Gastrocnemius medialis (tissue), 4 donors: ENCODE measurements at regions not wholly inside any gene's neighbourhood (a gene's known extent, or its start where the extent isn't known, plus 50 kb on each side); places are given as distances from the start of the nearest gene placed in this dataset.
A peak's percentile ranks its signal among the peaks of the same experiment; 100 is the strongest.

ENCODE experiments used
- ATAC-seq, 2 donors: fragments of 150-250 bp; one replicate each; pipeline ENCODE4 v1.9.1; 2016
- DNase-seq, 2 donors: peaks; one replicate each; pipeline ENCODE4 v3.0.0-alpha.2; 2019
- H3K27ac ChIP-seq, 4 donors: fragments of 200-600 bp; sonication (generic); 1 replicate in 1 of 4; 2 replicates in 3 of 4; pipeline ENCODE4 v1.5.1; 2016 to 2018; ENCODE audit warnings: mild to moderate bottlenecking in 2 of 4, moderate library complexity in 1 of 4
- H3K27me3 ChIP-seq, 3 donors: fragments of 200-600 bp; sonication (generic) in 2 of 3; 1 replicate in 1 of 3; 2 replicates in 2 of 3; pipeline versions ENCODE4 v1.5.1 to v1.6.0; 2016 to 2019; ENCODE audit warnings: mild to moderate bottlenecking in 1 of 3, moderate library complexity in 1 of 3
- H3K36me3 ChIP-seq, 2 donors: fragments of 200-600 bp; sonication (generic) in 1 of 2; one replicate each; pipeline ENCODE4 v1.5.1; 2017 to 2018
- H3K4me1 ChIP-seq, 2 donors: fragments of 200-600 bp; sonication (generic) in 1 of 2; one replicate each; pipeline ENCODE4 v1.5.1; 2016 to 2017; ENCODE audit warnings: mild to moderate bottlenecking in 2 of 2
- H3K4me3 ChIP-seq, 4 donors: fragments of 200-600 bp; sonication (generic) in 3 of 4; 1 replicate in 1 of 4; 2 replicates in 3 of 4; pipeline ENCODE4 v1.5.1; 2016 to 2019; ENCODE audit warnings: mild to moderate bottlenecking in 2 of 4
- H3K9me3 ChIP-seq, 3 donors: fragments of 200-600 bp; sonication (generic) in 2 of 3; 1 replicate in 1 of 3; 2 replicates in 2 of 3; pipeline ENCODE4 v1.5.1; 2016 to 2019
- POLR2A ChIP-seq, 2 donors: fragments of 450-650 bp; IDR thresholded peaks; one replicate each; pipeline ENCODE4 v1.6.1; 2017; ENCODE audit warnings: antibody characterized with exemption in 2 of 2, mild to moderate bottlenecking in 2 of 2, moderate library complexity in 2 of 2
- in situ Hi-C, 4 donors: fragments of 200-750 bp; cut with MboI; loops; one replicate each; pipeline versions ENCODE4 v1.15.0 to v1.8.0; 2017; ENCODE audit warnings: low sequenced_read_pairs in 4 of 4
- intact Hi-C: fragments of 100-400 bp; cut with DNase I; formaldehyde crosslinking; loops from one replicate; pipeline ENCODE4 v1.15.1; 2023; ENCODE audit warnings: low total_unique reads
- TF ChIP-seq, protein P1 (sequence below), 5 experiments: fragments of 450-650 bp in 3 of 5; fragments of 200-600 bp in 2 of 5; sonication (generic) in 2 of 5; IDR thresholded peaks in 4 of 5; conservative IDR thresholded peaks in 1 of 5; 1 replicate in 4 of 5; 2 replicates in 1 of 5; pipeline ENCODE4 v1.5.1; 2016 to 2019; ENCODE audit warnings: antibody characterized with exemption in 5 of 5, mild to moderate bottlenecking in 3 of 5, moderate library complexity in 3 of 5

DNA sequence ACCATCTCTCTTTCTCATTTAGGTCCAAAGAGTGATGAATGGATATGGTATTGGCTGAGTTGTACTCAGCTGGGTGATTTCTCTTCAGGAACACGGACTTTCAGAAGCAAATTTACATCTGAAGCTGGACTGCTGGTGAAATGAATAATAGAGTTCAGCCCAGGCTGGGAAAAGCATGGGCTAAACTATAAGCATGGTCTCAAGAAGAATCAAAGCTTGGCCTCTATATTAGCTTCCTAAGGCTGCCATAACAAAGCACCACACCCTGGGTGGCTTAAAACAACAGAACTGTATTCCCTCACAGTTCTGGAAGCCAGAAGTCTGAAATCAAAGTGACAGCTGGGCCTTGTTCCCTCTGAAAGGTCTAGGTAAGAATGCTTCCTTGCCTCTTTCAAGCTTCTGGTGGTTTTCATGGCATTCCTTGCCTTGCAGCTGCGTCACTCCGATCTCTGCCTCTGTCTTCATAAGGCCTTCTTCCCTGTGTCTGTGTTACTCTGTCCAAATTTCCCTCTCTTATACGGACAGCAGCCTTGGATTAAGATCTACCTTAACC is 89.8 kb upstream of the CES5A start:
- Histone ChIP-seq H3K27ac (no peak overlapping the region), H3K9me3 (no peaks in the 10 kb centered on the region), H3K27me3 (no peaks in the 10 kb centered on the region), H3K36me3 (no peaks in the 10 kb centered on the region), H3K4me1 (no peaks in the 10 kb centered on the region), H3K4me3 (no peak overlapping the region)
- TF ChIP-seq, protein P1, sequence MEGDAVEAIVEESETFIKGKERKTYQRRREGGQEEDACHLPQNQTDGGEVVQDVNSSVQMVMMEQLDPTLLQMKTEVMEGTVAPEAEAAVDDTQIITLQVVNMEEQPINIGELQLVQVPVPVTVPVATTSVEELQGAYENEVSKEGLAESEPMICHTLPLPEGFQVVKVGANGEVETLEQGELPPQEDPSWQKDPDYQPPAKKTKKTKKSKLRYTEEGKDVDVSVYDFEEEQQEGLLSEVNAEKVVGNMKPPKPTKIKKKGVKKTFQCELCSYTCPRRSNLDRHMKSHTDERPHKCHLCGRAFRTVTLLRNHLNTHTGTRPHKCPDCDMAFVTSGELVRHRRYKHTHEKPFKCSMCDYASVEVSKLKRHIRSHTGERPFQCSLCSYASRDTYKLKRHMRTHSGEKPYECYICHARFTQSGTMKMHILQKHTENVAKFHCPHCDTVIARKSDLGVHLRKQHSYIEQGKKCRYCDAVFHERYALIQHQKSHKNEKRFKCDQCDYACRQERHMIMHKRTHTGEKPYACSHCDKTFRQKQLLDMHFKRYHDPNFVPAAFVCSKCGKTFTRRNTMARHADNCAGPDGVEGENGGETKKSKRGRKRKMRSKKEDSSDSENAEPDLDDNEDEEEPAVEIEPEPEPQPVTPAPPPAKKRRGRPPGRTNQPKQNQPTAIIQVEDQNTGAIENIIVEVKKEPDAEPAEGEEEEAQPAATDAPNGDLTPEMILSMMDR (IDR thresholded peaks at IDR 0.05 in 4 of 5, conservative IDR thresholded peaks at IDR 0.05 in 1 of 5) = no peak
- DNase-seq (no peak), ATAC-seq (no peak)
- intact Hi-C loops (no loop called here), in situ Hi-C loops (loop anchor here in 1 of 4 donors (10.0 kb wide), 1 partner anchor 60 kb away; no protein-coding TSS in a partner anchor)

DNA sequence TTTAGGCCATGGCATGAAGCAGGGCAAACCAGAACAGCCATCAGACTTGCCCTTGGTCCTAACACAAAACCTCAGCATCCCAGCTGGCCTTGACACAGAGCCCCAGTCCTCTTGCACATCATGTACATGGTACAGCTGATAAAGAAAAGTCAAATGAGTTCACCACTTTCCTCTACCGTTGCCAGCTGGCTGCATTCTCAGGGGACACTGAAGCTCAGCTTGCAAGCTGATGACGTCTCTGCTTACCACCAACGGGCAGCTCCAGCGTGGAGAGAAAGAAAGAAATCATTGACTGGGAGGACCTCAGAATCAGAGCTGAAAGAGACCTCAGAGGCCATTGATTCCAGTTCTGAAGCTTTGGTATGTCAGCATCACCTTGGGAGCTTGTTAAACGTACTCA is 80.7 kb upstream of the CES5A start:
- no peaks in the 10 kb centered on the region for H3K36me3 ChIP-seq
- TF ChIP-seq, protein P1 (IDR thresholded peaks at IDR 0.05 in 4 of 5, conservative IDR thresholded peaks at IDR 0.05 in 1 of 5) = no peak
- no peak for TF ChIP-seq POLR2A (IDR thresholded peaks at IDR 0.05)
- no peaks in the 10 kb centered on the region for H3K27me3 ChIP-seq
- DNase-seq (peak in 1 of 2 donors; percentile 23), ATAC-seq (peak in 1 of 2 donors; percentile 39)
- no peaks in the 10 kb centered on the region for H3K9me3 ChIP-seq
- H3K4me1 ChIP-seq = no peaks in the 10 kb centered on the region
- H3K4me3 ChIP-seq = no peak overlapping the region
- in situ Hi-C loops = no loop called here
- intact Hi-C loops = no loop called here
- H3K27ac ChIP-seq = no peak overlapping the region

DNA sequence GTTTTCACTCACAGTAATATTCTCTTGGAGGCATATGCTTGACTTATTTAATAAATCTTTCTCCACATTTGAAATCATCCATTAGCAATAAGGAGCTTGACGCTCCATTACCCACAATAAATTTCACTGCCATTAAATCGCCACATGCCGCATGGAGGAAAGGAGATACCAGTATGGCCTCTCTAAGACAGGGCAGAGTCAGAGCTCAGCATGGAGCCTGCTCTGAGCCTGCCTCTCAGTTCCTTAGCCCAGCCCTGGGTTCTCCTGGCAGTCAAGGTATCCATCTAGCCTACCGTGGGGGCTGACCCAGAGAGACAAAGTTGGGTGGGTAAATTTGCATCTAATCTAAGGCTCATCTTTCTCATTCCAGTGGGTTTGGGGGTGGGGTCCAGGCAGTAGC is 80.3 kb upstream of the CES5A start:
- H3K36me3 ChIP-seq = no peaks in the 10 kb centered on the region
- H3K4me1 ChIP-seq = no peaks in the 10 kb centered on the region
- no peak for DNase-seq
- H3K27me3 ChIP-seq = no peaks in the 10 kb centered on the region
- intact Hi-C loops (no loop called here), in situ Hi-C loops (no loop called here)
- ATAC-seq = no peak
- no peak overlapping the region for H3K4me3 ChIP-seq
- H3K27ac ChIP-seq = no peak overlapping the region
- H3K9me3 ChIP-seq = no peaks in the 10 kb centered on the region
- no peak for TF ChIP-seq POLR2A (IDR thresholded peaks at IDR 0.05)
- TF ChIP-seq, protein P1 (IDR thresholded peaks at IDR 0.05 in 4 of 5, conservative IDR thresholded peaks at IDR 0.05 in 1 of 5) = no peak

DNA sequence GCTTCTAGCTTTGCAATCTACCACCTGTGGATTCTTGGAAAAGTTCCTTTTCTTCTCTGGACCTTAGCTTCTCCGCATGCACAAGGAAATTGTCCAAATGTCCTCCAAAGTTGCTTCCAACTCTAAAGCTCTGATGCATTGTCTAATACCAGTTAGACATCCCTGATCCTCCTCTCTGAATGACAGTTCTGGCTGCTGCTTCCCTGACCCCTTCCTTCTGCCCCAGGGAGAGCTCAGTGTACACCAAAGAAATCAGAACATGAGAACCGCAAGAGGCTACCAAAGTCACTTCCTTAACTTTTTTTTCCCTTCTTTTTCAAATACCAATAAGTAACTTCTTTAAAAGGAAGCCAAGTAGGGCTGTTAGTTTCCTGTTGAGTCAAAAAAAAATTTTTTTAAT is 79.7 kb upstream of the CES5A start:
- DNase-seq (no peak), ATAC-seq (no peak)
- H3K4me1 ChIP-seq = no peaks in the 10 kb centered on the region
- TF ChIP-seq, protein P1 (IDR thresholded peaks at IDR 0.05 in 4 of 5, conservative IDR thresholded peaks at IDR 0.05 in 1 of 5) = no peak
- TF ChIP-seq POLR2A (IDR thresholded peaks at IDR 0.05) = no peak
- intact Hi-C loops = no loop called here
- no peak overlapping the region for H3K27ac ChIP-seq
- in situ Hi-C loops = no loop called here
- no peak overlapping the region for H3K4me3 ChIP-seq
- H3K9me3 ChIP-seq = no peaks in the 10 kb centered on the region
- H3K27me3 ChIP-seq = no peaks in the 10 kb centered on the region
- H3K36me3 ChIP-seq = no peaks in the 10 kb centered on the region

DNA sequence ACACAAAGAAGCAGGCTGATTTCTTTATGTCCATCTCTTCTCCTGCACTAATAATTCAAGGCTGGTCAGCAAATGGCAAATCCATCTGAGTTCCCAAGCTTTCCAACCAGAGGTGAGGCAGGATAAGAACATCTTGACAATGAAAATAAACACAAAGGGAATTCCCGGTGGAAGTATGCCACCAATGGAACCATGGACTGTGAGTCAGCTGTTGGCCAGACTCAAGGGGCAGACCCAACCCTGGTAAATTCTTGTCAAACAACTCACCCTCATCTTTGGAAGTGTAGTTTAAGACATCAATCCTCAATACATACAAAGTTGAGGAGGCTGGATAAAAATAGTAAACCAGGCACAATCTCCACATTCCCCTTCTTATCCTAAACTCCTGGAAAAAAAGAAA is 74.3 kb upstream of the CES5A start:
- ATAC-seq = no peak

More for the DNA sequence above, 74.3 kb upstream of the CES5A start:
- Histone ChIP-seq H3K4me3 (no peak overlapping the region), H3K9me3 (no peaks in the 10 kb centered on the region), H3K36me3 (no peaks in the 10 kb centered on the region), H3K27me3 (no peaks in the 10 kb centered on the region), H3K27ac (no peak overlapping the region), H3K4me1 (peaks cover 0 to 1% of the 10 kb centered on the region in 2 donors)
- intact Hi-C loops = no loop called here
- TF ChIP-seq POLR2A (IDR thresholded peaks at IDR 0.05) = no peak
- TF ChIP-seq, protein P1 (IDR thresholded peaks at IDR 0.05 in 4 of 5, conservative IDR thresholded peaks at IDR 0.05 in 1 of 5) = no peak
- DNase-seq = no peak
- in situ Hi-C loops = loop anchor here in 2 of 4 donors (5.0 to 10.0 kb wide), 2 partner anchors 255 to 368 kb away; no protein-coding TSS in a partner anchor
